Omental fat pad (tissue), 3 donors: ENCODE measurements at regions not wholly inside any gene's neighbourhood (a gene's known extent, or its start where the extent isn't known, plus 50 kb on each side); places are given as distances from the start of the nearest gene placed in this dataset.

Experiments
- ATAC-seq: fragments of 150-250 bp; one replicate; pipeline ENCODE4 v1.9.1; 2016; ENCODE audit warnings: mild to moderate bottlenecking, moderate library complexity; ENCODE audit not compliant: low FRiP score
- DNase-seq: peaks from one replicate; pipeline ENCODE4 v3.0.0-alpha.2; 2019; ENCODE audit warnings: low spot score
- CTCF ChIP-seq, 3 donors: fragments of 450-650 bp; IDR thresholded peaks; one replicate each; pipeline ENCODE4 v1.5.1; 2016 to 2017; ENCODE audit warnings: antibody characterized with exemption in 3 of 3, mild to moderate bottlenecking in 3 of 3, moderate library complexity in 2 of 3

GRCh38 chr6:106829451-106829850 is 145.1 kb downstream of the CD24 start:
- no peak for TF ChIP-seq CTCF (IDR thresholded peaks at IDR 0.05)
- ATAC-seq = no peak
- DNase-seq = no peak

GRCh38 chr6:106827081-106827480 is 147.4 kb downstream of the CD24 start:
- TF ChIP-seq CTCF (IDR thresholded peaks at IDR 0.05) = no peak
- no peak for ATAC-seq
- no peak for DNase-seq

- DNase-seq (no peak), ATAC-seq (no peak)
- no peak for TF ChIP-seq CTCF (IDR thresholded peaks at IDR 0.05)
These were observed 149.4 kb downstream of the CD24 start for GRCh38 chr6:106825156-106825555.

GRCh38 chr6:106823732-106824351 is 150.7 kb downstream of the CD24 start:
- no peak for TF ChIP-seq CTCF (IDR thresholded peaks at IDR 0.05)
- ATAC-seq (no peak), DNase-seq (no peak)

- ATAC-seq (no peak), DNase-seq (no peak)
- no peak for TF ChIP-seq CTCF (IDR thresholded peaks at IDR 0.05)
These were observed 151.5 kb downstream of the CD24 start for GRCh38 chr6:106823058-106823457.

- no peak for TF ChIP-seq CTCF (IDR thresholded peaks at IDR 0.05)
- DNase-seq (no peak), ATAC-seq (no peak)
These were observed 154.1 kb downstream of the CD24 start for GRCh38 chr6:106820412-106820852.

- TF ChIP-seq CTCF (IDR thresholded peaks at IDR 0.05) = no peak
- DNase-seq = no peak
- ATAC-seq = no peak
These were observed 163.3 kb downstream of the CD24 start for GRCh38 chr6:106811088-106811686.
